ENCODE measurements at regions not wholly inside any gene's neighbourhood (a gene's known extent, or its start where the extent isn't known, plus 50 kb on each side); places are given as distances from the start of the nearest gene placed in this dataset.

- TF ChIP-seq ZNF462 (CRISPR knock-in tag; IDR thresholded peaks at IDR 0.05) (no peak), POLR2AphosphoS5 (IDR thresholded peaks at IDR 0.05; ENCODE audit: low read depth) (no peak), JUNB (IDR thresholded peaks at IDR 0.05; ENCODE audit: unreplicated experiment) (no peak), EZH2phosphoT487 (IDR thresholded peaks at IDR 0.05; ENCODE audit: unreplicated experiment) (no peak), NANOG (IDR thresholded peaks at IDR 0.05; ENCODE audit: borderline replicate concordance) (no peak)
- TF ChIP-seq, protein P1, sequence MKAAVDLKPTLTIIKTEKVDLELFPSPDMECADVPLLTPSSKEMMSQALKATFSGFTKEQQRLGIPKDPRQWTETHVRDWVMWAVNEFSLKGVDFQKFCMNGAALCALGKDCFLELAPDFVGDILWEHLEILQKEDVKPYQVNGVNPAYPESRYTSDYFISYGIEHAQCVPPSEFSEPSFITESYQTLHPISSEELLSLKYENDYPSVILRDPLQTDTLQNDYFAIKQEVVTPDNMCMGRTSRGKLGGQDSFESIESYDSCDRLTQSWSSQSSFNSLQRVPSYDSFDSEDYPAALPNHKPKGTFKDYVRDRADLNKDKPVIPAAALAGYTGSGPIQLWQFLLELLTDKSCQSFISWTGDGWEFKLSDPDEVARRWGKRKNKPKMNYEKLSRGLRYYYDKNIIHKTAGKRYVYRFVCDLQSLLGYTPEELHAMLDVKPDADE (IDR thresholded peaks at IDR 0.05), result no peak
Observed at GRCh38 chr7:115658223-115658622, 372.3 kb downstream of the TFEC start (continued).

DNA sequence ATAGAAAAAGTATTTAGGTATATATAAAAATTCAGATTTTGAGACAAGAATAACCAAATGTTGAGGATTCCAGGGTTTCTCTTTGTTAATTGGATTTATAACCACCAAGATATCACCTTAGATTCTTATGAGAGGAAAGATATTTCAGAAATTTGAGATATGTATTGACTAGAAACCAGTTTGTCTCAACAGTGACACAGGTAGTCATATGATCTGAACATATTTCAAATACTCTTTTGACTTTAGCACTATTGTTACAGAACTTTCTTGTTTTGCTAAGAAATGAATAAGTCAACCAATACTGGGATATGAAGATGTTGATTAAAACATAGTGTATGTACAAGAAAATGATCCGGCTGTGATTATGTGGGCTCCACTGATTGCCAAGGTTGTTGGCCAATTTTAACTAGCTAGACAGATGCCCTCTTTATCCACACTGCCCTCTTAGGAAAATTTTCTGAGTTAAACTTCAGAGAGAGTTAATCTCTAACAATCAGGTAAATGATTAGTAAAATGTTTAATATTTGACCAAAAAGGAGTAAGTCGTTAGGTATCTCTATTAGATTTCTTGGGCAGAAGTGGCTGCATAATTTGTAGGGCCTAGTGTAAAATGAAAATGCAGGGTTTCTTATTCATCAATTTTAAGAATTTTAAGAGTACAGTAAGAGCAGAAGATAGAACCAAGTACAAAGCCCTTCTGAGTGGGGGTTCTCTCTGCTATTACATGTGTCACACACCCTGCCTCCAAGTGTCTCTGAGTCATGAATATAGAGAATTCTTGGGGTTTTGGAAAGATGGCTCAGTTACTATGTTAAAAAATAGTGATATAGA lies 376.0 kb downstream of the TFEC start:
- no peaks in the 10 kb centered on the region for H3K27me3 ChIP-seq (ENCODE audit: insufficient read depth)
- H3K36me3 ChIP-seq (ENCODE audit: insufficient read depth), result no peaks in the 10 kb centered on the region
- DNase-seq (ENCODE audit: low spot score) (no peak), ATAC-seq (no peak)
- H3K4me1 ChIP-seq (ENCODE audit: insufficient read depth), result no peaks in the 10 kb centered on the region
- Mint-ChIP-seq H3K4me3 (no peak overlapping the region), H3K9me3 (peaks cover 4% of the 10 kb centered on the region; the same call in 2 of the 3 replicates), H3K27ac (no peak overlapping the region), H3K36me3 (ENCODE audit: low read depth) (peaks cover 3% of the 10 kb centered on the region; the same call in 2 of the 3 replicates), H3K4me1 (no peaks in the 10 kb centered on the region), H3K27me3 (ENCODE audit: insufficient read depth, low read depth, poor library complexity) (no peaks in the 10 kb centered on the region)
- H3K79me2 ChIP-seq (replicated peaks; ENCODE audit: insufficient read depth), result no peaks in the 10 kb centered on the region
- H3F3A ChIP-seq (replicated peaks; ENCODE audit: low read depth), result no peaks in the 10 kb centered on the region
- no peaks in the 10 kb centered on the region for H4K20me1 ChIP-seq (replicated peaks; ENCODE audit: insufficient read depth)
- TF ChIP-seq EZH2 (IDR thresholded peaks at IDR 0.05; ENCODE audit: low read depth, unreplicated experiment), result no peak
- TF ChIP-seq, protein P1 (IDR thresholded peaks at IDR 0.05), result no peak
- no peak for TF ChIP-seq POLR2AphosphoS5 (IDR thresholded peaks at IDR 0.05; ENCODE audit: low read depth)
- no peak for TF ChIP-seq EZH2phosphoT487 (IDR thresholded peaks at IDR 0.05; ENCODE audit: unreplicated experiment)
- TF ChIP-seq NANOG (IDR thresholded peaks at IDR 0.05; ENCODE audit: borderline replicate concordance), result no peak
- no peak for TF ChIP-seq CREB1 (CRISPR knock-in tag; IDR thresholded peaks at IDR 0.05; ENCODE audit: low read depth)
- H2AFZ ChIP-seq, result no peak overlapping the region
- no peak overlapping the region for H3K27ac ChIP-seq (ENCODE audit: low read depth)
- no peaks in the 10 kb centered on the region for H3K9me2 ChIP-seq (ENCODE audit: insufficient read depth)
- H3K4me3 ChIP-seq, result no peak overlapping the region
- H3K4me2 ChIP-seq, result no peak overlapping the region
